EL (cell line): ENCODE measurements at regions not wholly inside any gene's neighbourhood (a gene's known extent, or its start where the extent isn't known, plus 50 kb on each side); places are given as distances from the start of the nearest gene placed in this dataset.
A peak's percentile ranks its signal among the peaks of the same experiment; 100 is the strongest.
"Not testable (repeated sequence)": the region's sequence is repeated elsewhere in the genome, so short reads cannot be mapped to it uniquely, and the experiment has no call there.

Experiments
- DNase-seq: peaks from one replicate; pipeline ENCODE4 v3.0.0-alpha.2; 2016

GRCh38 chr3:31188112-31188511 lies 293.7 kb upstream of the GADL1 start:
- no peak for DNase-seq

- no peak for DNase-seq
These were observed 294.9 kb upstream of the GADL1 start for GRCh38 chr3:31189330-31189729.

- DNase-seq = no peak
These were observed 295.5 kb upstream of the GADL1 start for GRCh38 chr3:31189971-31190370.

GRCh38 chr3:31191354-31191753 lies 296.9 kb upstream of the GADL1 start:
- no peak for DNase-seq

- no peak for DNase-seq
These were observed 299.0 kb upstream of the GADL1 start for GRCh38 chr3:31193429-31193828.

GRCh38 chr3:31193871-31194270 lies 299.4 kb upstream of the GADL1 start:
- no peak for DNase-seq

GRCh38 chr3:31196261-31196660 lies 301.8 kb upstream of the GADL1 start:
- no peak for DNase-seq

- peak; percentile 79 for DNase-seq
These were observed 302.5 kb upstream of the GADL1 start for GRCh38 chr3:31196881-31197364.

- DNase-seq = no peak
These were observed 303.5 kb upstream of the GADL1 start for GRCh38 chr3:31197941-31198340.

- no peak for DNase-seq
These were observed 304.4 kb upstream of the GADL1 start for GRCh38 chr3:31198890-31199289.

GRCh38 chr3:31203960-31204795 lies 309.7 kb upstream of the GADL1 start:
- DNase-seq = no peak

GRCh38 chr3:31204796-31205056 lies 310.3 kb upstream of the GADL1 start:
- DNase-seq = not testable (repeated sequence)

- no peak for DNase-seq
These were observed 315.7 kb upstream of the GADL1 start for GRCh38 chr3:31210068-31210645.

GRCh38 chr3:31213869-31214486 lies 318.7 kb upstream of the STT3B start:
- DNase-seq = no peak

GRCh38 chr3:31218082-31218481 lies 314.6 kb upstream of the STT3B start:
- no peak for DNase-seq

- DNase-seq = peak; percentile 13
These were observed 313.4 kb upstream of the STT3B start for GRCh38 chr3:31219131-31219843.

GRCh38 chr3:31220431-31220830 lies 312.3 kb upstream of the STT3B start:
- DNase-seq = no peak

- DNase-seq = no peak
These were observed 309.4 kb upstream of the STT3B start for GRCh38 chr3:31223278-31223677.

- DNase-seq = no peak
These were observed 307.8 kb upstream of the STT3B start for GRCh38 chr3:31224936-31225335.

- DNase-seq = no peak
These were observed 306.8 kb upstream of the STT3B start for GRCh38 chr3:31225923-31226322.

GRCh38 chr3:31226346-31226745 lies 306.4 kb upstream of the STT3B start:
- DNase-seq = no peak

- DNase-seq = no peak
These were observed 305.6 kb upstream of the STT3B start for GRCh38 chr3:31227131-31227562.

- no peak for DNase-seq
These were observed 302.1 kb upstream of the STT3B start for GRCh38 chr3:31230425-31231223.
